Lower leg skin (tissue), 3 donors: ENCODE measurements at regions not wholly inside any gene's neighbourhood (a gene's known extent, or its start where the extent isn't known, plus 50 kb on each side); places are given as distances from the start of the nearest gene placed in this dataset.
"Not testable (repeated sequence)": the region's sequence is repeated elsewhere in the genome, so short reads cannot be mapped to it uniquely, and the experiment has no call there.

ENCODE experiments used
- POLR2A ChIP-seq, 2 donors: fragments of 450-650 bp; IDR thresholded peaks; one replicate each; pipeline ENCODE4 v1.6.1; 2016 to 2017; ENCODE audit warnings: antibody characterized with exemption in 2 of 2, mild to moderate bottlenecking in 1 of 2, moderate library complexity in 1 of 2
- TF ChIP-seq, protein P1 (sequence below), 3 donors: fragments of 450-650 bp; IDR thresholded peaks; one replicate each; pipeline ENCODE4 v1.5.1; 2016; ENCODE audit warnings: antibody characterized with exemption in 3 of 3, mild to moderate bottlenecking in 3 of 3, moderate library complexity in 2 of 3

DNA sequence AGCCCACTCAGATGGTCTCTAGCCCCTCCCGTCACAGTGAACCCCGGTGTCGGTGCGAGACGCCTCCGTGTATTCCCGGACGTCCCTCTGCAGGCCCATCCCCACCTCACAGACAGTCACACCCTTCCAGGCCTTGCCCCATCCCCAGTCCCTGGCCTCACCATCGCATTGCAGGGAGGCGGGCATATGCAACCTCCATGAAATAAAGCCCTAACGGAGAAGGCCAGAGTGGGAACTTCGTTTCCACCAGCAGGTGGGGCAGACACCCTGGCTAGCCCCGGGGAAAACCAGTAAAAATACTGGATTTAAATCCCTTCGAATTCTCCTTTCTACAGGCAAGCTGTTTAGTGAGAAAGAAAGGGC, 154.3 kb downstream of the TMEM121 start:
- TF ChIP-seq, protein P1, sequence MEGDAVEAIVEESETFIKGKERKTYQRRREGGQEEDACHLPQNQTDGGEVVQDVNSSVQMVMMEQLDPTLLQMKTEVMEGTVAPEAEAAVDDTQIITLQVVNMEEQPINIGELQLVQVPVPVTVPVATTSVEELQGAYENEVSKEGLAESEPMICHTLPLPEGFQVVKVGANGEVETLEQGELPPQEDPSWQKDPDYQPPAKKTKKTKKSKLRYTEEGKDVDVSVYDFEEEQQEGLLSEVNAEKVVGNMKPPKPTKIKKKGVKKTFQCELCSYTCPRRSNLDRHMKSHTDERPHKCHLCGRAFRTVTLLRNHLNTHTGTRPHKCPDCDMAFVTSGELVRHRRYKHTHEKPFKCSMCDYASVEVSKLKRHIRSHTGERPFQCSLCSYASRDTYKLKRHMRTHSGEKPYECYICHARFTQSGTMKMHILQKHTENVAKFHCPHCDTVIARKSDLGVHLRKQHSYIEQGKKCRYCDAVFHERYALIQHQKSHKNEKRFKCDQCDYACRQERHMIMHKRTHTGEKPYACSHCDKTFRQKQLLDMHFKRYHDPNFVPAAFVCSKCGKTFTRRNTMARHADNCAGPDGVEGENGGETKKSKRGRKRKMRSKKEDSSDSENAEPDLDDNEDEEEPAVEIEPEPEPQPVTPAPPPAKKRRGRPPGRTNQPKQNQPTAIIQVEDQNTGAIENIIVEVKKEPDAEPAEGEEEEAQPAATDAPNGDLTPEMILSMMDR (IDR thresholded peaks at IDR 0.05): not testable (repeated sequence)
- not testable (repeated sequence) for TF ChIP-seq POLR2A (IDR thresholded peaks at IDR 0.05)
